GM19023 (cell line): ENCODE measurements at regions not wholly inside any gene's neighbourhood (a gene's known extent, or its start where the extent isn't known, plus 50 kb on each side); places are given as distances from the start of the nearest gene placed in this dataset.
"Not testable (repeated sequence)": the region's sequence is repeated elsewhere in the genome, so short reads cannot be mapped to it uniquely, and the experiment has no call there.

Source experiments
- ATAC-seq: cut with Tn5 transposase; IDR thresholded peaks from one replicate; pipeline ENCODE4 v1.9.1; 2021; ENCODE audit warnings: mild to moderate bottlenecking, moderate library complexity; ENCODE audit not compliant: unreplicated experiment

DNA sequence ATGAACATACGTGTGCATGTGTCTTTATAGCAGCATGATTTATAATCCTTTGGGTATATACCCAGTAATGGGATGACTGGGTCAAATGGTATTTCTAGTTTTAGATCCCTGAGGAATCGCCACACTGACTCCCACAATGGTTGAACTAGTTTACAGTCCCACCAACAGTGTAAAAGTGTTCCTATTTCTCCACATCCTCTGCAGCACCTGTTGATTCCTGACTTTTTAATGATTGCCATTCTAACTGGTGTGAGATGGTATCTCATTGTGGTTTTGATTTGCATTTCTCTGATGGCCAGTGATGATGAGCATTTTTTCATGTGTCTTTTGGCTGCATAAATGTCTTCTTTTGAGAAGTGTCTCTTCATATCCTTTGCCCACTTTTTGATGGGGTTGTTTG, 493.0 kb upstream of the PIK3R1 start:
- not testable (repeated sequence) for ATAC-seq

DNA sequence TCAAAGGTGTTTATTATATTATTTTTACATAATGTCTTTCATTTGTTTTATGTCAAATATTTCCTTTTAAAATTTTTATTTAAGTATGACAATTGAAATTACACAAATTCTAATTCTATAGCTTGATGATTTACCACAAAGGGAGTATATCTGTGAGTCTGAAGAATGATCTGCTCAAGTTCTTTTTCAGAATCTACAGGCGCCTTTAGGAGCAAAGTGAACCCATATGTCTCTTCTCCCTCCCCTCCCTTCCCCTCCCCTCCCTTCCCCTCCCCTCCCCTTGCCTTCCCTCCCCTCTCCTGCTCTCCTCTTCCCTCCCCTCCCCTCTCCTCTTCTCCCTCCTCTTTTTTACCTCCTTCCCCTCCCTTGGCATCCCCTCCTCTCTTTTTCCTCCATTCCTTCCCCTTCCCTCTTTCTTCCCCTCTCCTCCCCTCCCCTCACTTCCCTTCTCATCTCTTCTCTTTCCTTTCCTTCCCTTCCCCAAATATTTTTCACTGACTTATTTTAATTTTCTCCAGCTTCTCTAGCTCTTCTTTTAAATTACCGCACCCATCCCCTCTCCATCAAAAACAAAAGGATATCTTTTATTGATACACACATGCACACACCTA, 495.3 kb upstream of the PIK3R1 start:
- ATAC-seq: no peak

GRCh38 chr5:67702008-67702407, 505.4 kb upstream of the CD180 start:
- no peak for ATAC-seq

DNA sequence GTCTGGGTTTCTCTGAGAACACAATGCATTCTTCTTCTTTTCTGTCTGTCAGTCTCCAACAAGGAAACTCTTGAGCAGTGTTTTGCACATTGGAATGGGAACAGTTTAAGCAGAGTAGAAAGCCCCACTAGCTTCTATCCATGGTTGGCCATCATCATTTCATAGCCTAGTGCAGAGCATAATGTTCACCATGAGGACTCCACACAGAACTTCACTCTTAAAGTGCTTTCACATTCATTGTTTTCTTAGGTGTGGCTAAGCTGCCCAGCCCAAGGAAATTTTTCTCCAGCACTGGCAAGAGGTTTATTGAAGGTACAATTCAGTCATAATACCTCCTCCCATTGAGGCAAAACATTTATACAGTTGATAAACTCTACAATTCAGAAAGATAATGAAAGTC, 503.0 kb upstream of the CD180 start:
- no peak for ATAC-seq

DNA sequence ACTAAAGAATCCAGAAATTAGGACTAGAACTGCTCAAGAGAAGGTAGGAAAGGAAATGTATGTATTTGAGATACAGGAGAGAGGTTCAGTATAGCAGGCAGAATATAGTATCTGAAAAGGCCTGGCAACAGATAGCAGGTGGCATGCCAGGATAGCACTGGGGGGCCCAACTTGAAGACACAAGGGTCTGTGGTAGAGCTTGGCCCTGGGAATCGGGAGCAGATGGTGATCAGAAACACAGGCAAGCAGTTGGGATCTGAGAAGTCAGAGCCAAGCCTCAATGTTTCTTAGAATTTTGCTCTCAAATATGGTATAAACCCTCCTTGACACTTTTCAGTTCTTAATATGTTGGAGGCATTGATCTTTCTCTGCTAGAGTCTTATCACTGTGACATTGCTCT, 499.8 kb upstream of the CD180 start:
- no peak for ATAC-seq

GRCh38 chr5:67695369-67695768, 498.8 kb upstream of the CD180 start:
- ATAC-seq: no peak

DNA sequence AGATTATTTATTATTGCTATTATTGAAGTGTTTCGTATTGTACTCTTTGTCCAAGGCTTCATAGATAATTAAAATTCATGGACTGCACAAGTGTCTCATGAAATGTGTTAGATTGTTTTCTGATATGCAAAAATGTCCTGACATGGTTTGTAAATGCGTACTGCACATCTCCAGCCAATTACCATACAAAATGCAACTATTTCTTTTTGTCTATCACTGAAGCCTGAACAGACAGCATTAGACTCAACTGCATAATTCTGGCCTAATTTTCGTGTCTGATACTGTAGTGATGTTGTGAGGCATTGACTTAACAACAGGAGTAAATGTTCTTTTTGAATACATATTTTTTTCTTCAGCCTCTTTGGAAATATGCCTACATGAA, 498.2 kb upstream of the CD180 start:
- ATAC-seq: no peak

GRCh38 chr5:67693956-67694809, 497.6 kb upstream of the CD180 start:
- ATAC-seq: no peak

- no peak for ATAC-seq
These were observed 490.1 kb upstream of the CD180 start for GRCh38 chr5:67686746-67687145.

- ATAC-seq: no peak
These were observed 485.1 kb upstream of the CD180 start for GRCh38 chr5:67681703-67682102.

GRCh38 chr5:67680099-67680498, 483.5 kb upstream of the CD180 start:
- no peak for ATAC-seq

DNA sequence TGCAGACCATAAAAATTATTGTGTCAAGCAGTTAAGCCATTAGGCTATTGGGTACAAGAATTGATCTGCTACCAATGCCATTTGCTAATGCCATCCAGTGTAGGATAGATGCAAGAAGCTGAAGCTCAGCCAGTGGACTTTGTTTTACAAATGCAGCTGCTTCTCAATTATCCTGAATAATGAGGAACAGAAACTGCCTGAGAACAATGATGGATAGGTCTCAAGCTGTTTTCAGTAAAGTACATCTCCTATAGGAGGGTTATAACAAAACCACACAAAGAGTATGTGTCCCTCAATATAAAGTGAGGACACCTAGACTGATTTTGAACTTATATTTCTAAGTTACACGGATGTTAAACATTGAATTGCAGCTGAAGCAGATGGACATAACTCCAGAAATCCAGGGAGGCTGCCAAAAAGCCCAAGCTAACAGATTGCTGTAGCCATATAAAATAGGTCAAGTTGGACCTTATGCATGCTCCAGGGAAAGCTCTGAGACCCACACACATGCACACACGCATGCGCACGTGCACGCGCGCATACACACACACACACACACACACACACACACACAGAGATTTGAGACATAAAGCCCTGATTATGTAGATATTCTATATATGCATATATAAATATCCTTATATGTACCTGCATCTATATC, 482.7 kb upstream of the CD180 start:
- ATAC-seq: no peak

DNA sequence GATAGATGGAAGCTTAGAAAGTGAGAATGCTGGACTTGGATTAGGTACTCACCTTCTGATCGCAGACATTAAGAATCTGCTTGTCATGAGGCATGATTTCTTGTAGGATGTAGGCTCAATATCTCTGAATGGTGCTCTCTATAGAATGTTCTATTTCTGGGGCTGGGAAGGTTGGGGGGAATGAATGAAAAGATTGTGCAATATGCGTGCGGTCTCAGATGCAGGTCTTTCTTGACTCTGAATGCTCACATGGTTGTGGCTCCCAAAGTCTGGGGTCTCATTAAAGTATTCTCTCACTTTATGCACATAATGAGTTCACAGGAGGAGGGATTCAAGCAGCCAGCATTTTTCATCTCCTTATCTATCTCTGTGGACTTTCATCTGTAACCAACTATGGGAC, 482.0 kb upstream of the CD180 start:
- no peak for ATAC-seq

GRCh38 chr5:67677422-67677970, 480.9 kb upstream of the CD180 start:
- ATAC-seq: no peak

DNA sequence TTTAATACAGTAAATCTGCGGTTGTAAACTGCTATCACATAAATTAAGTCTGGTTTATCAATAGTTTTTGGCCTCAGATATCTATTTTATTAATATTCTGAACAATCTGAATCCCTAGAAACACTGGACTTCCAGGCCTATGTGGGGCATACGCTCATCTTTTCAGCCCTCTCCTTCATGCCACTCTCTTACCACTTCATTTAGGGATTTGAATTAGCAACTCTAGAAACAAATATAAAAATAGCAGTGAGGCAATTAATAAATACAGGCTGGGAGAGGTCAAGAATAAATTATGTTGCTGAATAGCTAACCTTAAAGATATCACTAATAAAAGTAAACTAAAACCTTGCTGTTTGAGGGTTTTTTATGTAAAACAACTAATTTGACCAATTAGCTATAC, 480.3 kb upstream of the CD180 start:
- ATAC-seq: no peak

GRCh38 chr5:67674159-67674655, 477.6 kb upstream of the CD180 start:
- no peak for ATAC-seq

DNA sequence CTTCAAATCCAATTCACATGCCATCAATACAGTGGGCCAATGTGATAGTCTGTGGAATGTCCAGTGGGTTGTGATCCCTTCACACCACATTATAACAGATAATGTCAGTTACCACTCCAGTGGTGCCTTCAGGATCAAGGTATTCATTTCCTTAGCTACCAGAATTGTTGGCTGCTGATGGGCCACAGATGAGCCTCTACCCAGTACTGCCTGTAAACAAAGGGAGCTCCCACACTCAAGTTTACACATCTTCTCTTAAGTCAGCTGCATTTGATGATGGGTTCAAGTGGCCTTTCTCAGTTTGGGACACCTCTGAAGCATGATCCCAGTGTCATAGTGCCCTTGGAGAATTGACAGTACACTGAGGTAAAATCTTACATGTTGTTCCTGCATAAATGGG, 477.0 kb upstream of the CD180 start:
- no peak for ATAC-seq

GRCh38 chr5:67673180-67673579, 476.6 kb upstream of the CD180 start:
- ATAC-seq: no peak

- ATAC-seq: no peak
These were observed 476.0 kb upstream of the CD180 start for GRCh38 chr5:67672636-67673035.

DNA sequence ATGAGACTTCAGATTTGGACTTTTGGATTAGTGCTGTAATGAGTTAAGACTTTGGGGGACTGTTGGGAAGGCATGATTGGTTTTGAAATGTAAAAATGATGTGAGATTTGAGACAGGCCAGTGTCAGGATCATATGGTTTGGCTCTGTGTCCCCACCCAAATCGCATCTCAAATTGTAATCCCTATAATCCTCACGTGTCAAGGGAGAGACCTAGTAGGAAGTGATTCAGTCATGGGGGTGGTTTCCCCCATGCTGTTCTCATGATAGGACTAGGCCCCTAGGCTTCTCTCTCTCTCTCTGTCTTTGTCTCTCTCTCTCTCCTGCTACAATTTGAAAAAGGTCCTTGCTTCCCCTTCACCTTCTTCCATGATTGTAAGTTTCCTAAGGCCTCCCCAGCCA, 473.3 kb upstream of the CD180 start:
- no peak for ATAC-seq

DNA sequence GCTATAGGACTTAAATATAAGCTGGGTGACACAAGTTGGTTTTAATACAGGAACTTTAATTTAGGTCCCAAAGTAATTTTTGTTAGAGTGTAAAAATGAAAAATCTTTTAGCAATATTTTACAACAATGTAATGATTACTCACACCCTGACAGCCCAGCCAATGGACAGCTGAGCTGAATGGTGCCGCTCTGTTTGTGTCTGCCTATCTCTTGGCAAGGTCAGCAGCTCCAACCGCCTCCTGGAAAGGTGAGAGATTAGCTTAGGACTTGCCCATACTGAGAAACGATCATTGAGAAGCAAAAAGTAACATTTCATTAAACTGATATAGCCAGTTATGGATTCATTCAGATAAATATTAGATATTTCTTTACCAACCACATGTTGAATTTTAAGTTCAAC, 463.6 kb upstream of the CD180 start:
- ATAC-seq: no peak

DNA sequence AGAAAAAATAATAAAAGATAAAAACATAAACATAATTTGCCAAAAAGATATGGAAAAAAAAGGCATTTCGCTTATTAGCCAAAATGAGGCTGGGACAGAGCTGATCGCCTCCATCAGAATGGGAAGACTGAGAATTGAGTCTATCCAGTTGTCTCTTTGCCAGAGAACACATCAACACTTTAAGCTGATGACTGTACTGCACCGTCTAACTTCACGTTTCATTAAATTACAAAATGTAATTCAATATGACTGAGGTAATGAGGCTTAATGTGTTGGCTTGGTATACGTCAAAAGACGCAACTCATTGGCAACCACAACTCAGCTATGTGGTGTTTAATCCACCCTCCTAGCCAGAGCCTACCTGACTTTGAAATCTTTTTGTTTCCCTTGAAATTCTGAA, 462.7 kb upstream of the CD180 start:
- no peak for ATAC-seq
